ENCODE measurements at regions not wholly inside any gene's neighbourhood (a gene's known extent, or its start where the extent isn't known, plus 50 kb on each side); places are given as distances from the start of the nearest gene placed in this dataset.

DNA sequence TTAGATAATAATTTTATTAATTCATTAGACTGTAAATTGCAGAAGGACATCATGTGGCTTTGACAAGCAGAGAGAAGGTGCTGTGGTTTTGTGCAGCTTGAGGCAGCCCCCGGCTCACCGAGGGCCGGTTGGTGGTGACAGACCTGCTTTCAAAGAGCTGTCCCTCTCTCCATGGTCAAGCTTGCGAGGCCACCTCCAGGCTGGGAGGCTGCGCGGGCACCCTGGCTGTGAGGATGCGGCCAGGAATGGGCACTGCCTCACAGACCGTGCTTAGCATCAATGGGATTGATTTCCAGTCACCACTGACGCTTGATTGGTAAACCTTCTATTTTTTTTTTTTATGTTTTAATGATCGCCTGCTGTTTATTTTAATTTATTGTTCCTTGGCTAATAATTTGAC lies 690.9 kb downstream of the GALR1 start:
- peaks cover 30% of the 10 kb centered on the region for H3K9me3 ChIP-seq (ENCODE audit: low read depth, low read length, poor library complexity, severe bottlenecking)
- H3K4me3 ChIP-seq (ENCODE audit: low read depth, low read length, poor library complexity, severe bottlenecking) = no peak overlapping the region
- H3K4me1 ChIP-seq (ENCODE audit: insufficient read depth, low read length, poor library complexity, severe bottlenecking) = no peaks in the 10 kb centered on the region
- no peaks in the 10 kb centered on the region for H3K36me3 ChIP-seq (ENCODE audit: insufficient read depth, low read length, poor library complexity, severe bottlenecking)
- intact Hi-C loops (cut with micrococcal nuclease; ENCODE audit: unreplicated experiment) = no loop called here
- no peaks in the 10 kb centered on the region for H3K27me3 ChIP-seq (replicated peaks; ENCODE audit: insufficient read depth, low read depth, low read length, poor library complexity)
- no peak overlapping the region for H3K27ac ChIP-seq (ENCODE audit: low read depth, low read length, poor library complexity, severe bottlenecking)
- BruUV-seq (replicated peaks) = no TSS peak
- ChIA-PET CTCF (no interaction called here), POLR2A (ENCODE audit: low non-redundant PET) (no interaction called here)
- TF ChIP-seq, protein P1, sequence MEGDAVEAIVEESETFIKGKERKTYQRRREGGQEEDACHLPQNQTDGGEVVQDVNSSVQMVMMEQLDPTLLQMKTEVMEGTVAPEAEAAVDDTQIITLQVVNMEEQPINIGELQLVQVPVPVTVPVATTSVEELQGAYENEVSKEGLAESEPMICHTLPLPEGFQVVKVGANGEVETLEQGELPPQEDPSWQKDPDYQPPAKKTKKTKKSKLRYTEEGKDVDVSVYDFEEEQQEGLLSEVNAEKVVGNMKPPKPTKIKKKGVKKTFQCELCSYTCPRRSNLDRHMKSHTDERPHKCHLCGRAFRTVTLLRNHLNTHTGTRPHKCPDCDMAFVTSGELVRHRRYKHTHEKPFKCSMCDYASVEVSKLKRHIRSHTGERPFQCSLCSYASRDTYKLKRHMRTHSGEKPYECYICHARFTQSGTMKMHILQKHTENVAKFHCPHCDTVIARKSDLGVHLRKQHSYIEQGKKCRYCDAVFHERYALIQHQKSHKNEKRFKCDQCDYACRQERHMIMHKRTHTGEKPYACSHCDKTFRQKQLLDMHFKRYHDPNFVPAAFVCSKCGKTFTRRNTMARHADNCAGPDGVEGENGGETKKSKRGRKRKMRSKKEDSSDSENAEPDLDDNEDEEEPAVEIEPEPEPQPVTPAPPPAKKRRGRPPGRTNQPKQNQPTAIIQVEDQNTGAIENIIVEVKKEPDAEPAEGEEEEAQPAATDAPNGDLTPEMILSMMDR (conservative IDR thresholded peaks at IDR 0.05; ENCODE audit: low read depth, low read length) = no peak
- DNase-seq (ENCODE audit: low spot score) = no peak

DNA sequence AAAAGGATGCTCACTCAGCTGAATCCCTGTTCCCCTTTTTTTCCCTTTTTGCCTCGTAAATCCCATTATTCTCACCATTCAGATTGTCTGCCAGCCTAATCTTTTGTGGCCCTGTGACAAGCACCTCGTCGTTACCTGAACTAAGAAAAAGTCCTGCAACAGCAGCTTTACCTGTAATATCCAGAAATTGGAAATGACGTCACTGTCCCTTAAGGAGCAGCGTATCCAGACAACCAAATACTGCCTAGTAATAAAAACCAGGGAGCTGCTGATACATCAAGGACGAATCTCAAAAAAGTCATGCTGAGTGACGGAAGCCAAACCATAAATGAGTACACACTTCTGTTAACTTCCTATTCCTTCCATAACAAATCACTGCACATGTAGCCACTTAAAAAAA lies 694.9 kb downstream of the GALR1 start:
- Histone ChIP-seq H3K27me3 (replicated peaks; ENCODE audit: insufficient read depth, low read depth, low read length, poor library complexity) (no peaks in the 10 kb centered on the region), H3K9me3 (ENCODE audit: low read depth, low read length, poor library complexity, severe bottlenecking) (peaks cover 25% of the 10 kb centered on the region), H3K36me3 (ENCODE audit: insufficient read depth, low read length, poor library complexity, severe bottlenecking) (no peaks in the 10 kb centered on the region), H3K4me3 (ENCODE audit: low read depth, low read length, poor library complexity, severe bottlenecking) (no peak overlapping the region), H3K4me1 (ENCODE audit: insufficient read depth, low read length, poor library complexity, severe bottlenecking) (no peaks in the 10 kb centered on the region), H3K27ac (ENCODE audit: low read depth, low read length, poor library complexity, severe bottlenecking) (no peak overlapping the region)
- CTCF ChIA-PET = no interaction called here
- intact Hi-C loops (cut with micrococcal nuclease; ENCODE audit: unreplicated experiment) = no loop called here
- TF ChIP-seq EZH2 (IDR thresholded peaks at IDR 0.05; ENCODE audit: borderline replicate concordance, low read depth, low read length, poor library complexity, severe bottlenecking) = no peak
- TF ChIP-seq, protein P1 (conservative IDR thresholded peaks at IDR 0.05; ENCODE audit: low read depth, low read length) = no peak
- DNase-seq (ENCODE audit: low spot score) = no peak
- POLR2A ChIA-PET (ENCODE audit: low non-redundant PET) = no interaction called here
- BruUV-seq (replicated peaks) = no TSS peak

DNA sequence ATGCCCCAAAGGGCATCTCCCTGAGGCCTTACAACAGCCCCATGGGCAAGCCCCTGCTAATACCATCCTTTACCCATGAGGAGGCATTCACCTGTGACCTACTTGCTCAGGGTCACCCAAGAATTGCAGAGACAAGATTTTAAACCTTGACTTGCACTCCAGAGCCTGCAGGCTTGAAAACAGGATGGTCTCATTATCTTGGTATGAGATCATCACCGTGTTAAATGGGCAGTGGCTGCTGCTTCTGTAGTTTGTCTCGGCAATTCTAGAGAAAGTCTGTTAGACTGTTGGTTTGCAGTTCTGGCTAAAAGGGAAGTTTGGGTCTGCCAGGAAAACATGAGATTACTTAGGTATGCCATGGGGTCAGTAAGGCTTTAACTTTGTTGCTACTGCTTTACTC lies 698.9 kb downstream of the GALR1 start:
- Histone ChIP-seq H3K27ac (ENCODE audit: low read depth, low read length, poor library complexity, severe bottlenecking) (no peak overlapping the region), H3K4me3 (ENCODE audit: low read depth, low read length, poor library complexity, severe bottlenecking) (no peak overlapping the region), H3K27me3 (replicated peaks; ENCODE audit: insufficient read depth, low read depth, low read length, poor library complexity) (no peaks in the 10 kb centered on the region), H3K4me1 (ENCODE audit: insufficient read depth, low read length, poor library complexity, severe bottlenecking) (no peaks in the 10 kb centered on the region), H3K9me3 (ENCODE audit: low read depth, low read length, poor library complexity, severe bottlenecking) (peaks cover 33% of the 10 kb centered on the region), H3K36me3 (ENCODE audit: insufficient read depth, low read length, poor library complexity, severe bottlenecking) (no peaks in the 10 kb centered on the region)
- POLR2A ChIA-PET (ENCODE audit: low non-redundant PET) = no interaction called here
- CTCF ChIA-PET = no interaction called here
- BruUV-seq (replicated peaks) = no TSS peak
- no peak for TF ChIP-seq EZH2 (IDR thresholded peaks at IDR 0.05; ENCODE audit: borderline replicate concordance, low read depth, low read length, poor library complexity, severe bottlenecking)
- TF ChIP-seq, protein P1 (conservative IDR thresholded peaks at IDR 0.05; ENCODE audit: low read depth, low read length) = no peak
- no peak for DNase-seq (ENCODE audit: low spot score)
- intact Hi-C loops (cut with micrococcal nuclease; ENCODE audit: unreplicated experiment) = no loop called here
